HG02759 (cell line): ENCODE measurements at regions not wholly inside any gene's neighbourhood (a gene's known extent, or its start where the extent isn't known, plus 50 kb on each side); places are given as distances from the start of the nearest gene placed in this dataset.

ENCODE experiments used
- ATAC-seq: cut with Tn5 transposase; IDR thresholded peaks from one replicate; pipeline ENCODE4 v1.9.1; 2021; ENCODE audit warnings: mild to moderate bottlenecking, moderate library complexity; ENCODE audit not compliant: unreplicated experiment

DNA sequence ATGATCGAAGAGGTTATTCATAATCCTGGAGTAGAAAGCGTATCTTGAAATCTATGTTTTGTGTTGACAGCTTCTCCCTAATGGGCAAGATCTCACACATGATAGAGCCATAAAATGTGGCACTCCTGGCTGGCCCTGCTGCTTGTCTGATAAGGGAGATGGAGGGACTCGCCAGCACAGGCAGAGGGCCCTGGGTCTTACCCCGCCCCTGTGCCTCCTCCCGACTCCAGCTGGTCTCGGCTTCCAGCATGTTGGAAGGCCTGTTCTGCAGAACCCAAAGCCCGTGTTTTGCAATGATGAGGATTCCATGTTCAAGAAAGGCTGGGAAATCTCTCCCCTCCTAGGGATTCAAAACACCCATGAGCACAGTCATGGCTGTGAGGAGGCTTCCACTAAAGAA is 106.7 kb upstream of the SDK2 start:
- ATAC-seq: no peak

DNA sequence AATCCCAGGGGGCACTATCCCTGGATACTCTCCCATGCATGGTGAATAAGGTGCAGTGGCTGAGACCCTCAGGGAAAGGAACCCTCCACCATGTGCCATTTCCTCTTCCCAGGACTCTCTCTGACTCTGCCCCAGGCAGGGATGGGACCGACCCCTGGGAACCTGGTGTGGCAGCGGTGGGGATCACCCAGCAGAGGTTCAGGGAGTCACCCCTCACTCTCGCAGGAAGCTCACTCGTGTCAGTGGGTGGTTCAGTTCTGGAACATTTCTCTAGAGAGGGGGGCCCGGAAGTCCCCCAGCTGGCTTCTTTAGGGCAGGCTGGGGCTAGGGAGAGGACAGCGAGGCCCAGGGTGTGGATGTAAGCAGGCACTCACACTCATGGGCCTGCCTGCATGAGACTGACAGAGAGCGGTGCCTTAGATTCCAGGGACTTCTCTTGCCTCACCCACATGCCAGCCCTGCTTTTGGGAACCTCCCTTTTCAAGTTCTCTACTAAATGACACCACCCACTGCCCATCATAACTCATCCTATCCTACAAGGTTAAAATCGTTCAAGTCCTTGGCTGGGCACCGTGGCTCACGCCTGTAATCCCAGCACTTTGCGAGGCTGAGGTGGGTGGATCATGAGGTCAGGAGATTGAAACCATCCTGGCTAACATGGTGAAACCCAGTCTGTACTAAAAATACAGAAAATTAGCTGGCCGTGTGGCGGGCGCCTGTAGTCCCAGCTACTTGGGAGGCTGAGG is 109.7 kb upstream of the SDK2 start:
- no peak for ATAC-seq

- no peak for ATAC-seq
Measured at GRCh38 chr17:73754886-73755400, 110.7 kb upstream of the SDK2 start.

GRCh38 chr17:73757420-73757819 is 113.2 kb upstream of the SDK2 start:
- ATAC-seq: no peak

DNA sequence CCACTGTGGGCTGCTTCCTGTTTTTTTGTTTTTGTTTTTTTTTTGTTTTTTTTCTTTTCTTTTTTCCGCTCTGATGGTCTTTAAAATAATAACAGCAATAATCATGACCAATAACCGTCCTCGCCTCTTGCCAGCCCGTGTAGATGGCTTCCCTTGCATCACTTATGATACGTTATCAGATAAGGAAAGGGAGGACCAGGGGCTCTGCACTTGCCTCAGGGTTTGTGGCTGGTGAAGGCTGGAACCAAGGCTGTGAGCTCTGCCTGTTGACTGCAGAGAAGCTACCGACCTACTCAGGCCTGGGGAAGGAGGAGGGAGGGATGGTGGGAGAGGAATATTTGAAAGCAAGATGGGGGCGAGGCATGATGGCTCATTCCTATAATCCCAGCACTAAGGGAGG is 114.0 kb upstream of the SDK2 start:
- no peak for ATAC-seq

GRCh38 chr17:73759324-73759723 is 115.1 kb upstream of the SDK2 start:
- no peak for ATAC-seq

GRCh38 chr17:73759734-73760438 is 115.6 kb upstream of the SDK2 start:
- ATAC-seq: no peak

DNA sequence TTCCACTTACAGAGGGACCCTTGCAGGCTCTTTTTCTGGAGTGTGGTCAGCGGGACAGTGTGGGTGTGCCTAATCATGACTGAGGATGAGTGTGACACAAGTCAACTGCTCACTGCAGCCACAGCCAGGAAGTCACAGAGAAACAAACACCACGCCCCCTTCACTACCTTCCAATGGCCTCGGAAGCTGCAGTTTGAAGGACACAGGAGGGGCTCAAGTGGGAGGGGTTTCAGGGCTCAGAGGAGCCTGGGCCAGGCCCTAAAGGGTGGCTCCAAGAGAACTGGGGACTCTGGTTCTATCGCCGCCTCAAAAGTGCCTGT is 116.2 kb upstream of the SDK2 start:
- no peak for ATAC-seq

DNA sequence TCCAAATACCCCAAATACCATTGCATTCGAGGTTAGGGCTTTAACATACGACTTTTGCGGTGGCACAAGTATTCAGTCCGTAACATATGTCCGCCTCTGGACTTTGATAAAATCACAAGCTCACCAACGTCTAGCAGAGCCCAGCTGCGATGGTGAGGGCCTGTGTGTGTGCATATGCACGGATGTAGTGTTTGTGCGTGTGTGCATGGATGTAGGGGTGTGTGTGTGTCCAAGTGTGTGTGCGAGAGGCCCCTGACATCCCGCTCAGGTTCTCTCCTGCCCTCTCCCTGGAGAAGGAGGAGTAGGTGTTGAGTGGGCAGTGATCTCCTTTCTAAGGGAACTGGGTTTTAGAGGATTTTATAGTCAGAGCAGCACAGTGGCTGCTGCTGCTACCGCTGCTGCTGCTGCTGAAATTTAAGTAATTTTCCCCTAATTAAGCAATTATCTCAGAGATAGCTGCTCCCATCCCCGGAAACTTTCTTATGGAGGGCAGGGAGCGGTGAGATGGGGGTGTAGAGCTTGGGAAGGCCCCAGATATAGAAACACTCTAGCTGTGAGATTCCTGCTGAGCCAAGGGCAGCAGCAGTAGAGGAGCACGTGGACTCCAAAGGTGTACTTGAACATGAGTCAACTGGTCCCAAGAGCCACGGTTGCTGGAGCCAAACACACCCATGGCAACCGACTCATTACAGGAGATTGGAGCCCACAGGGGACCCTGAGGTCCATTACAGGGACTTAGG is 121.7 kb upstream of the SDK2 start:
- ATAC-seq: no peak

DNA sequence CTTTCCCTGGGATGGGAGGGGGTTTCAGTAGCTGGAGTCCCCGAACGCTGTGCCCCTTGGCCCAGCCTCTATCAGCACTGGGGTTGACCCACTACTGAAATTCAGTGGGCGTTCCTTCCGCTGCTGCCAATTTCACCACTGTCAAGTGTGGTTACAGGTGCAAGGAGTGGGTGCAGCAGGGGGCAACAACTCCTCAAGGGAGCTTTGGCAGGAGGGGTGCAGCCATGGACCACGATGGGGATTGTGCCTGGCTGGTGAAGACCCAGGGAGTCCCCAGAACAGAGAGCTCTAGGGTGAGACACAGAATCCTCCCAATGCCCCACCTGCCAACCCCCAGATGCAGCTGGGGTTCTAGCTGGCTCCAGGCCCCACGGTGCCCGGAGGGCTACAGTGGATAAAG is 123.5 kb upstream of the SDK2 start:
- ATAC-seq: no peak

GRCh38 chr17:73768691-73769090 is 124.4 kb upstream of the SDK2 start:
- no peak for ATAC-seq

DNA sequence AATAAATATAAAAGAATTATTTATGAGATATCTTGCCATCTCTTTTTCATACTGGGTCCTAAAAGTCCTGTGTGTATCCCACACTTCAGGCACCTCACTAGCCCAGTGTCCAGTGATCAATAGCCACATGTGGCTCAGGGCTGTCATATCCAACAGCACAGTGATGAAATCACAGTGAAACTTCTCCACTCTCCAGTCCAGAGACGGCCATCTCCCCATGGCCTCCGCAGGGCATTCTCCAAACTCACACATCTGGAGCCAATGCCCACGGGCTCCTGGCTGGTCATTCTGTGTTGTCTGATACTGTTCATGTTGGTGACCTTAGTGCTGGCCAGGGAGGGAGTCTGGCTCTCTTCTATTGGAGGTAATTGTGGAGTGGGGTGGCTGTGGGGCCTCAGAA is 125.2 kb upstream of the SDK2 start:
- ATAC-seq: no peak

DNA sequence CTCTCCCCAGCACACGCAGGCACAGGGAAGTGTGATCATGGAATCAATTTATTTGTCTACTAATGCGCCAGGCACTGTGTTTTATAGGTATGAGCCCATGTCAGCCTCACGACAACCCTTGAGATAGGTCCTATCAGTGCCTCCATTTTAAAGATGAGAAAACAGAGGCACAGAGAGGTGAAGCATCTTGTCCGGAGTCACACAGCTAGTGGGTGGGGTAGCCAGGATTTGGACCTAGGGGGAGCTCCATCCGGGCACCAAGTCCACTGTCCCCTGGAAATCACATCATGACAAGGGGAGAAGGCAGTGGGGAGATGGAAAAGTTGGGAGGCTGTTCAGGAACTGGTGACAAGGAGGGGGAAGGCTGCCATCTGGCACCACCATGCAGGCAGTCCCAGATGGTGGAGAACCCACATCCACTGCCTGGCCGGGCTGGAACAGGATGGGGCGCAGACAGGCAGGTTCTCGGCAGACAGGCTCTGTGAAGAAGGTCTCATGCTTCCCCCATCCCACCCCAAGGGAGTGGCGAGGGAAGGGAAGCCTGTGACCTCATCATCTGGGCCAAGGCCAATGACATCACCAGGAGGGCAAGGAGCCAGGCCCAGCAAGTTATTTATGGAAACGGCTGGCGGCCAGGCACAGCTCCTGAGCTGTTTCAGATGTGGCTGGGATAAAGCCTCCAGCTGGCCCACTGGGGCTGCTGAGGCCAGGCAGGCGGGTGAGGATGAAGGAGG is 126.0 kb upstream of the SDK2 start:
- no peak for ATAC-seq

- no peak for ATAC-seq
Measured at GRCh38 chr17:73770849-73771229, 126.6 kb upstream of the SDK2 start.

DNA sequence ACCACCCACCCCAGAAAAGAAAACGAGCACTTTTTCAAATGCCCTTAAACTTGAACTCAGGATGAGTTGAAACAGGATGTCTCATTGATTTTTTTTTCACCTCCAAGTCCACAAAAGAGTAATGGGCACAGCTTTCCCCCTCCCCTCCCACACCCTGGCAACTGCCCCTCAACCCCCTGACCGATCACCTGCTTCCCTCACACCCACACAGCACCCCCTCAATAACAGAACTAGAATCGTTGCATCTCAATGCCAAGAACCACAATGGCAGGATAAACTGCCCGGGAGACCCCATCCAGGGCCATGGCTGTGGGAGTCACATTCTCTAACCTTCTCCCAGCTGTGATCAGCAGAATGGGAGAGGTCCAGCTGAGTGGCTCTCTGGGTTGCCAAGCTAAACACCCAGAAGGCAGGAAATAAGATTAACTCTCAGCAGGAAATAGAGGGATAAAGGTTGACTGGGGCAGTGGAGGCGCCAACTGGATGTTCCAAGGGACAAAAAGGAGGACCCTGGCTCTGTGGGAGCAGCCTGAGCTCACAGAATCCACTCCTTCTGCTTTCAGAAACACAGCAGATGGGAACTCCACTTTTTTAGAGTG is 128.0 kb upstream of the SDK2 start:
- no peak for ATAC-seq

GRCh38 chr17:73773702-73774101 is 129.5 kb upstream of the SDK2 start:
- no peak for ATAC-seq

- ATAC-seq: no peak
Measured at GRCh38 chr17:73774852-73775251, 130.6 kb upstream of the SDK2 start.

DNA sequence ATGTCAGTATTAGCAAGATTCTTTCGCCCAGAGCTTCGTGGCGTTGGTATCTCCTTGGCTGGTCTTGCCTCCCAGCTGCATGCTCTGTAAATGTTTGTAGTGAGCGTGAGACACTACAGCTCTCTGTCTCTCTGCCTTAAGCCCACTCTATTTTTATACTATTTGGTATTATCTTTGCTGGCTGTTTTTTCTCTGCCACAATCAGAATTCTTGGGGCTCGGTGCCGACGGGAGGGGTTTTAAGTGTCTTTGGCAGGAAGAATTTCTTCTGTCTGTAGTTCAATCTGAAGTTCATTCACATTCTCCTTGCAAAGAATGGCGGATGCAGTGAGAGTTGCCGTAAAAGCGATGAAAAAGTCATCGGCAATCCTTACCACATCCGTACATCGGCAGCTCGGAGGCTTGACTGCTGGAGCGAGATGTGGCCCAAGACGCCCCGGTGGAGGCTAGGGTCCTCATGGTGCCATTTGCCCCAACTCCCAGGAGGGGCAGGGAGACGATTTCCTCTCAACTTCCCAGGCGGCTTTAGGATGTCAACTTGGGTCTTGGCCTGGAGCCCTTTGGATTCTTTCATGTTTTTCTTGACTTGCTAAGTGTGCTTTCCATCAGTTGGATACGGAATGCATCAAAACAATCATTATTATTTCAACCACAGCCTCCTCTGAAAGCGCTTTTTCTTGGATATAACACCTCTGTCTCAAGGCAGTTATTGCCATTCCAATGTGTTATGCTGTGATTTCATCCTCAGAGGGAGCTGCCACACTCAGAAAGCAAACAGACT is 132.3 kb upstream of the SDK2 start:
- no peak for ATAC-seq

GRCh38 chr17:73777131-73777449 is 132.8 kb upstream of the SDK2 start:
- no peak for ATAC-seq

DNA sequence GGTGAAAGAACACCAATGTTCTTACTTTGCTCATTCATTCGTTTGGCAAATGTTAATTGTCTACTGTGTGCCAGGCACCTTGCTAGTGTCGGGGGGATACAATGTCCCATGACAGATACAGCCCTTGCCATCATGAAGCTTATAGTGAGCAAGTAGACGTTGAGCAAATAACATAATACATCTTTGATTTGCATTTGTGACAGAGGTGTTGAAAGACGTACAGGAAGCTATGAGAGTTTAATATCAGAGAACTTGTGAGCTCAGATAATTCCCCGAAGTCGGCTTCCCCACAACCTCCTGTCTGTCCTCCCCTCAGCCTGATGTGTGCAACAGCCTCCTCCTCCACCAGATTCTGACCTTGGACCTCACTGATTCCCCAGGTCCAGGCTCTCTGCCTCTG is 138.0 kb upstream of the SDK2 start:
- no peak for ATAC-seq
